Inferior parietal cortex (tissue), 1 donor: ENCODE measurements at regions not wholly inside any gene's neighbourhood (a gene's known extent, or its start where the extent isn't known, plus 50 kb on each side); places are given as distances from the start of the nearest gene placed in this dataset.
"Not testable (repeated sequence)": the region's sequence is repeated elsewhere in the genome, so short reads cannot be mapped to it uniquely, and the experiment has no call there.

Experiments used
- DNase-seq: peaks from one replicate; pipeline ENCODE4 v3.0.0-alpha.2; 2016; ENCODE audit errors: extremely low spot score

GRCh38 chr3:96483781-96484180 lies 330.6 kb upstream of the EPHA6 start:
- DNase-seq, result no peak

- no peak for DNase-seq
These were observed 325.7 kb upstream of the EPHA6 start for GRCh38 chr3:96488708-96489107.

- DNase-seq, result no peak
These were observed 323.4 kb upstream of the EPHA6 start for GRCh38 chr3:96491023-96491422.

- DNase-seq, result no peak
These were observed 322.5 kb upstream of the EPHA6 start for GRCh38 chr3:96491868-96492267.

DNA sequence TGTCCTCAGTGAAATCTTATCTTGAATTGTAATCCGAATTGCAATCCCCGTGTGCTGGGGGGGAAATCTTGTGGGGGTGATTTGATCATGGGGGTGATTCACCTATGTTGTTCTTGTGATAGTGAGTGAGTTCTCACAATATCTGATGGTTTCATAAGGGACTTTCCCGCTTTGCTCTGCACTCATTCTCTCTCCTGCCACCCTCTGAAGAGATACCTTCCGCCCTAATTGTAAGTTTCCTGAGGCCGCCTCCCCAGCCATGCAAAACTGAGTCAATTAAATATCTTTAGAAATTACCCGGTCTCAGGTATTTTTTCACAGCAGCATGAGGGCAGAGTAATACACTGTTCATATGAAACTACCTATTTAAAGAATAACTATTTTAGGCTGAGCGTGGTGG lies 304.1 kb upstream of the EPHA6 start:
- no peak for DNase-seq

GRCh38 chr3:96537165-96537564 lies 277.2 kb upstream of the EPHA6 start:
- DNase-seq, result no peak

DNA sequence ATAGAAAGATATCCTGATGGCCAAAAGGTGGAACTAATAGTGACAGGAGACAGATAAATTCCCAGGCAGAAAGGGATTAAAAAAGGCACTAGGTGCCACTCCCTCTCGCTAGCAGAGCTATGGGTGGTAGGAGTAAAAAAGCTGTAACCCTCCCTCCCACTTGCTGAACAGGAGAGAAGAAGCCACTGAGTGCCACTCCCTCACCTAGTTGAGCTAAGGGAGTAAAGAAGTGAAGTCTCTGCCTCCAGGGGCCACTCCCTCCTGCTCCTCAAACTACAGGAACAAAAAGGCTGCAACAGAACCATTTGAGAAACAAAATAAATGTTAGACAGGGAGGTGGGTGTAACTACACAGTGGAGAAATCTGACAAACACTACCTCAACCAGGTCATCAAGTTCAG lies 276.2 kb upstream of the EPHA6 start:
- DNase-seq, result no peak

DNA sequence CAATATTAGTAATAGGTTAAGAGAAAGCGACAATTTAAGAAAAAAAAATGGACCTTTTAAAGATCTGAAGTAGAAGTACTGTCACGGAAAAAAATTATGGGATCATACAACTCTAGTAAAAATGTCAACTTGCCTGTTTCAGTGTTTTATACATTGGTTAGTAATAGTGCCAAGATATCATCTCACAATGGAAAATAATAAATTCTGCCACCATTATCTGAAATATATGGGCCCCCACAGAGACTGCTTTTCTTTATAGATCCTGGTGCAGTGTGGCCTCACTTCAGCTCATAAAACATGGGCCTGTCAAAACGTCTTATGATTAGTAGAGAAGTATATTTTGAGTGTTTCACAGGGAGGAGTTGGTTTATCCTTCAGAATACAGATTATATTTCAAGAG lies 266.3 kb upstream of the EPHA6 start:
- DNase-seq, result no peak

DNA sequence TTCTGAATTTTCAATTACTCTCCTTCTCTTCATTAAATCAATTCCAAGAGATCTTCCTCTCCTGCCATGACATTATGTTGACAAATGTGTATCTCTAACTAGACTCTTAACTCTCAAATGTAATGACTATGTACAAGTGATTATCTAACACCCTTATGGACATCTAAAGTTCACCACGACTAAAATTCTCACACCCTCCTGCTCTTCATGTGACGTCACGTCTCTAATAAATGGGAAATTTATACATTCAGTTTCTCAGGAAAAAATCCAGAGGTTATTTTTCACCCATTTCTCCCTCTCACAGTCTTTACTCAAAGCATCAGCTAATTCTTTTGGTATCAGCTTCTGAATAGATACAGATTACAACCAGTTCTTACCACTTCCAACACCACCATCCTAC lies 237.5 kb upstream of the EPHA6 start:
- no peak for DNase-seq

GRCh38 chr3:96584066-96584465 lies 230.3 kb upstream of the EPHA6 start:
- DNase-seq, result no peak

DNA sequence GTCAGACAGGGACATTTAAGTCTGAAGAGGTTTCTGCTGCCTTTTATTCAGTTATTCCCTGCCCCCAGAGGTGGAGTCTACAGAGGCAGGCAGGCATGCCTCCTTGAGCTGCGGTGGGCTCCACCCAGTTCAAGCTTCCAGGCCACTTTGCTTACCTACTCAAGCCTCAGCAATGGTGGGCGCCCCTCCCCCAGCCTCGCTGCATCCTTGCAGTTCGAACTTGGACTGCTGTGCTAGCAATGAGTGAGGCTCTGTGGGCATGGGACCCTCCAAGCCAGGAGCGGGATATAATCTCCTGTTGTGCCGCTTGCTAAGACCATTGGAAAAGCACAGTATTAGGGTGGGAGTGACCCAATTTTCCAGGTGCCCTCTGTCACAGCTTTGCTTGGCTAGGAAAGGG lies 207.5 kb upstream of the EPHA6 start:
- DNase-seq, result not testable (repeated sequence)

DNA sequence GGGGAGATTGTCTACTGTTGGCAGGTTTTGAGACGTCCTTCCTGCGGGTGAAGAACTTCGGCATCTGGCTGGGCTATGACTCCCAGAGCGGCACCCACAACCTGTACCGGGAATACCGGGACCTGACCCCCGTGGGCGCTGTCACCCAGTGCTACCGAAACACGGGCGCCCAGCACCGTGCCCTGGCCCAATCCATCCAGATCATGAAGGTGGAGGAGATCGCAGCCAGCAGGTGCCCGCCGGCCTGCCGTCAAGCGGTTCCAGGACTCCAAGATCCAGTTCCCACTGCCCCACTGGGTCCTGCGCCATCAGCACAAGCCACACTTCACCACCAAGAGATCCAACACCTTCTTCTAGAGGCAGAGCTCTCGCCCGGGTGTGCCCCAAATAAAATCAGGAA lies 194.9 kb upstream of the EPHA6 start:
- DNase-seq, result no peak

GRCh38 chr3:96622878-96623277 lies 191.5 kb upstream of the EPHA6 start:
- DNase-seq, result no peak

DNA sequence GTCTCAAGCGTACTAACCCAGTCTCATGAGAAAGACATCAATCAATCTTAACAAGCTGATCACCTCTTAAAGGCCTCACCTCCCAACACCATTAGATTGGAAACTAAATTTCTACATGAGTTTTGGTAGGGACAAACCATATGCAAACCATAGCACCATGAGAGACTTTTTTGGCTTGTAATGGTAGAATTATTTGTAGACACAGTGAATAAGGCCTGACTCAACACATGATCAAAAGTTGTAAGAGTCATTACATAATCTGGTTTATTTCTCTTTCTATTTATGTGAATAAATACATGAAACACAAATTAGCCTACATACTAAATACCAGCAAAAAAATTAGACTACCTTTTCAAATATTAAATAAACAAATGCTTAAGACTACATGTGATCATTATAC lies 183.3 kb upstream of the EPHA6 start:
- DNase-seq, result no peak

- no peak for DNase-seq
These were observed 167.8 kb upstream of the EPHA6 start for GRCh38 chr3:96646596-96646995.

GRCh38 chr3:96657710-96658109 lies 156.7 kb upstream of the EPHA6 start:
- no peak for DNase-seq

- not testable (repeated sequence) for DNase-seq
These were observed 142.4 kb upstream of the EPHA6 start for GRCh38 chr3:96671861-96672595.

DNA sequence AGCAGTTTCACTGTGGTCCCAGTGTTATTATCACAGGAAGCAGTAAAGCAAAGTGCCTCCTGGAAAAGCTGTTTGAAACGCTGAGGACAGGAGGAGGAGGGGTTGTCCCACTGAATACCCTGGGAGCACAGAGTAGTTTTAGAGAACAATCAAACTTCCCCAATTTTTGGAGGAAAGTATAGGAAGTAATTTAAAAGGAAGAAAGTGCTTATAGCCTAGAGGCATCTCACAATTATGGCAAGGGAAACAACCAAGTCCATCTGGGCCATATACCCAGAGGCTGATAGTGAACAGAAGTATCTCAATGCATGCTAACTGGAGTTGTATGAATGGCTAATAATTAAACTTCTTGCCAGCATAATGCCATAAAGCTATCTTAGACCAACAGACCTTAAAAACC lies 137.2 kb upstream of the EPHA6 start:
- no peak for DNase-seq

DNA sequence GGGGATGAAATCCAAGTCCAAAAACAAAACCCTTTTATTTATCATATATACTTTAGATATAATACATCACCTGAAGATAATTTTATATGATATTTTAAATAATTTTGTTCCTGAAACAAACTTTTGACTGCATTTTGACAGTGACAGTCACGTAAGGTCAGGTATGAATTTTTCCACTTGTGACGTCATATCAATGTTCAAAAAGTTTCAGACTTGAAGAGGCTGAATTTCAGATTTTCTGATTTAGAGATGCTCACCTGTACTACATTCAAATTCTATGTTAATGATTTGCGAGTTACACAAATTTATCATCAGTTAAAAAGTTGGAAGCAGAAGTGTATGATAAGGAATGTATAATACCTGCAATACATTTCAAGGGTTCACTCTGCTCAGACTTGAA lies 136.1 kb upstream of the EPHA6 start:
- no peak for DNase-seq

- no peak for DNase-seq
These were observed 113.8 kb upstream of the EPHA6 start for GRCh38 chr3:96700322-96701315.

- DNase-seq, result no peak
These were observed 108.5 kb upstream of the EPHA6 start for GRCh38 chr3:96705895-96706294.

GRCh38 chr3:96706509-96706908 lies 107.9 kb upstream of the EPHA6 start:
- DNase-seq, result no peak

DNA sequence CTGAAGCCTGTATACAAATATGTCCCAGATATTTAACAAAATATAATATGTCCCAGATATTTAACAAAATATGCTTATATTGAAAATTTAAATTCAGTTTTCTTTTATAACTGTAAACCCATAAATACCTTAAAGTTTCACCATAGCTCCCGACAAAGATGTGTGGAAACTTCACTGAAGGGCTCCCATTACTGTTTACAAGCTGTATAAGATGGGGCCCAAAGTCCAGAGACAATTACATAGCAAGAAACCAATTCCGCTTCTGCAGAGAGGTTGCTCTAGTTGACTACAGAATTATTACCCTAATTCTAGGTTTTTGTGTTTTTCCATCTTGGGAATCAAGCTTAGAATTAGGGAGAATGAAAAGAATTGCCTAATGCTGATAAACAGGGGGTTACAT lies 102.6 kb upstream of the EPHA6 start:
- DNase-seq, result no peak
